HG03342 (cell line): ENCODE measurements at regions not wholly inside any gene's neighbourhood (a gene's known extent, or its start where the extent isn't known, plus 50 kb on each side); places are given as distances from the start of the nearest gene placed in this dataset.

Experiments used
- ATAC-seq: cut with Tn5 transposase; IDR thresholded peaks from one replicate; pipeline ENCODE4 v1.9.1; 2021; ENCODE audit warnings: mild to moderate bottlenecking, moderate library complexity; ENCODE audit not compliant: unreplicated experiment

DNA sequence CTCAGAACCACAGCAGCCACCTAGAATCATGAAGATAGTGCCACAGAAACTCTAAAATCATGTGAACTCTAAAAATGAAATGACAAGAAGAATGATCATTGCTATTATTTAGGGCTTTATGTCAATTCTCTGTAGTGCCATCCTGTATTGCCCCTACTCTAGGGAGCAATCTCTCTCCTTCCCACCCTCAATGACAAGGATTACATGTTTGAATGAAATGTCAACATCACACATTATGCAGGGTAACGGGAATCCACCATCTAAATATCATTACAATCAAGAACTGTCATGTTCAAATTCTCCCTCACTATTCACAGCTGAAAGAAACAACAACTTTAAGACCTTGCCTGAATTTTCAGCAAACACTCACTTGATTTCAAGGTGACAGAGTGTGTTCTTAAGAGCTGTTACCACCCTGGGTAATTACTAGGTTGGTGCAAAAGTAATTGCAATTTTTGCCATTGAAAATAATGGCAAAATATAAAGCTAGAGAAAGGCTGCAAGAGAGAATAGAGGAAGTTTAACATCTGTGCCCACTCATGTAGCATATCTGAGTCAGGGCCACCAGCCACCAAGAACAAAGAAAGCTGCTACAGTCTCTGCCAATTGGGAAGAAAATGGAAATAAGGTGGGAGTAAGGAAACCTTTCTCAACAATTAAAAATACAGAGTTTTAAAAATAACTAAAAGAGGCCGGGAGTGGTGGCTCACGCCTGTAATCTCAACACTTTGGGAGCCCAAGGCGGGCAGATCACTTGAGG, 112.8 kb upstream of the PSMD7 start:
- ATAC-seq = no peak

DNA sequence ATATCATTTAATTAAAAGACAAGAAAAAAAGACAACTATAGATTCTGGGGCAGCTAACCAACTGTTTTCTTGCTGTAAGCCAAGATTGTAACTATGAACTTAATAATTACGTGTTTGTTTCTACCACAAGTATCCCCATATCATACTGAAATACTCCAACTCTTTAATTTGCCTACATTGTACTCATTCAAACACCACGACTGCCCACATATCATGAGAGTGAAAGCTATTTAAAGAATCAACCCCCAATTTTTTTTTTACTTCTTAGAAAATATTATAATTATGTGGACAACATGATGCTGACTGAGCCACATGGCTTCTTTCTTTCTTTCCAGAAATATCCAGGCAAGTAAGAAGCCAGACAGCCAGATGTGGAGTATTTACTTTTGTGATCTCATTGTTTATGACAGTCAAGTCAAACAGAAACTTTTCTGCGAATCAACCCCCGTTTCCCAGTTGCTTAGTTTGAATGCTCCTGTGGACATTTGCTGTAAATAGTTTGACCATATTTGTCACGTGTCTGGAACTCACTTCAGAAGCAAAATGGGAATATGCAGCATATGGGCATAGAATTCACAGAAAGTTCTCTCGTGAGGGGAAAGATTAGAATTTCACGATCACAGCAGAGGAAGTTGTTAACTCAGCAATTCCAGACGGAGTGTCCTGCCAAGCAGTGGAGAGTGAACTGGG, 126.8 kb upstream of the PSMD7 start:
- no peak for ATAC-seq

DNA sequence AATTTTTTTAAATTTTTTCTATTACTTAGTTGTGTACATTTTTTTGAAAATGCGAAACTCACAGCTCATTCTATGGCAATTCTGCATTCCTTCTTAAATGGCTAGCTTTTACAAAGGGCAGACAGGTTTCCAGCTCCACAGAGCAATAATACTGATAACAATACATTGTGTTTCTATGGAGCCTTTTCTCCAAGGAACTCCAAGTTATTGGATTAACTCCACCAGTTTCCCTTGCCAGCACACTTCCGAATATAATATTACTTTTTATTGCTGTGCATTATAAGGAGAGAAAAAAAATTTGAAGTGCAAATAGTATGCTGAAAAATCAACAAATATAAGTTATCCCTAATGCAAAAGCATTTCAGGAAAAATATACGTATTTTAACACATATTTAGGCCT, 127.5 kb upstream of the PSMD7 start:
- no peak for ATAC-seq

DNA sequence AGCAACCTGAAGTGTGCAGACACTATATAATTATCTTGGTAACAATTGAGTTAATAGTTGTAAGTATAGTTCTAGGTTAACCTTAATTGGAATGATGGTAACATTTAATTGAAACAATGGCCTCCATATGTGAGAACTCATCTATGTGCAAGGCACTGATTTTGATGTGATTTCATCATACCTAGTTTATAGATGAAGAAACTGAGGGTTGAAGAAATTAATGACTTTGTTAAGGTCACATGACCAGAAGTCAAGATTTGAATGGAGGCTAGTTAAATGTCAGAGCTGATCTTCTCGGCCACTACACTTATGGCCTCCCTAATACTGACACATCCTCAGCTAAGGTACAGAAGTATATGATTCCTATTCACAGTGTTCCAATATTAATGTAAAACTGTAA, 128.2 kb upstream of the PSMD7 start:
- ATAC-seq = no peak

DNA sequence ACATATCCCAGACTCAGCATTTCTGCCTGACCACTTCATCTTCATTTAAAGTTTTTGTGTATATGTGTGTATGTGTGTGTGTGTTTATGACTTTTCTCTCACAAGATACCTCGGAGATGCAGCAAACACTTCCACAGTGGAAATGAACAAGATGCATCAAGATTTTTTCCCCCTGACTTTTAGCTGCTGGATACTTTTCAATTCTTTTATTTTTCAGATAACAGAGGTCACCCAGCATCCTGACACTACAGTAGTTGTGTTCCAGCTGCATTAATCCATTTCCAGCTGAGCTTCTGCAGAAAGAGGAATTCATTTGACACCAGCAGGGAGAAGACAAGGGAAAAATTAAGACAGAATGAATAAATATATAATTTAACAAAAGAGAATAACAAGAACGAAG, 130.2 kb upstream of the PSMD7 start:
- ATAC-seq = no peak

DNA sequence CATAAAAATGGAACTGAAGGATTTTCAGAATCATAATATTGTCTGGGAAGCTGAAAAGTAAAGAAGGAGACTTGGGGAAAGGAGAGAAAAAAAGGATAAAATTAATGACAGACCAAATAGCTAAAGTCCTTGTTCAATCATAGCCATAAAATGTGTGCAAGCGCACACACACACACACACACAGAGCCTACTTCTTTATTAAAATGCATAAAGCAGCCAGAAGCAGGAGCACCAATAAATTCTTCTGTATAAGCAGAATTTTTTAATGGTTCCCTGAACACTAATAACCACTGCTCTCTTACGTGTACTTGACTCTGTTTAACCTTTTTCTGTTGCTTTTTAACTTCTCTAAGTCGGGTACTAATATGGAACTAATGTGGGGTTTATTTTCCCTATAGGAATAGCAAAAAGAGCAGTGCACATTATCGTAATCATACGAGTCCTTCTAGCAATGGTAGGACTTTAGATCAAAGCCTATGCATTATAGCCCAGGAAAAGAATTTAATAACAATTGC, 131.0 kb upstream of the PSMD7 start:
- ATAC-seq = no peak

DNA sequence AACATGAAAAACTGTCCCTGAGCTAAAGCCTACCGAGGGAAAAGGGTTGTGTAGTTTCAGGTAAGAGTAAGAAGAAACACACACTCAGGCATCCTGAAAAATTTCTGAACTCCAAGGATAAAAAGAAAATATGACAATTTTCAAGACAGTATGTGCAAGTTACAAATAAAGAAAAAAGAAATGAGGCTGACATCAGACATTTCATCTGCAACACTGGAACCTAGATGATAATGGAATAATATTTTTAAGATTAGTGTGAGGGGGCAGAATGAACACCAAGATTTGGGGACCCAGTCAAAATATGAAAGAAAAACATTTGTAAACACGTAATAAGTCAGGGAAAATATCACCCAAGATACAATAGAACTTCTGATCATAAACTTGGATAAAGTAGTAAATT, 135.9 kb upstream of the PSMD7 start:
- no peak for ATAC-seq

DNA sequence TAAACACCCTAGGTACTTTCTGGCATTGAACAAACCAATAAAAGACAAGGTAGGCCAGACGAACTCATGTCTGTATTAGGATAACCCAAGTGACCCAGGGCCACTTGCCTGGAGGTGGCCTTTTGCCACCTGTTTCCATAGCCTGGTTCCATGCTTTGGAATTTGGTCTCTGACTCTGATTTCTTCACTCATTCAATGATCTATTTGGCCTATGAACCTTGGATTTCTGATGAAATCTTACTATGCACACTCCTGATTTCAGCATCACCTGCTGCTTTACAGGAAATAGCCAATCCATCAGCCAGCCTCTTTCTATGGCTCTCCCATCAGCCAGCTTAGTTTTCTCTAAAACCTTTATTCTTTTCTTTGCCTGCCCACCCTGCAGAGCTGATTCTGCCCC, 142.8 kb upstream of the PSMD7 start:
- no peak for ATAC-seq

DNA sequence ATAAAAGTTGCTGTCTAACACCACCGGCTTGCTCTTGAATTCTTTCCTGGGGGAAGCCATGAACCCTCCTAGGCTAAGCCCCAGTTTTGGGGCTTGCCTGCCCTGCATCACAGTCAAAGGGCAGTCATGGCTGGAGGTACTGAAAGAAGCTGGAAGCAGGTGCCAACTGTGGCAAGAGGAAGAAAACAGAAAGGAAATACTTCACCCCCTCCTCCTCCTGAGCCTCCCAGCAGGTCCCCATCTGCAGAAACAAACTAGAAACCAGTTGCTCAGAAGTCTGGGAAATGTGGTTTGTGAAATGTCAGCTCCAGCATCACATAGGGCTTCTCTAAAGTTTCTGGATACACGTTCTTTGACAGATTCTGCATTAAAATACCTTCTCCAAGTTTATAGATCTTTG, 150.0 kb upstream of the PSMD7 start:
- no peak for ATAC-seq

DNA sequence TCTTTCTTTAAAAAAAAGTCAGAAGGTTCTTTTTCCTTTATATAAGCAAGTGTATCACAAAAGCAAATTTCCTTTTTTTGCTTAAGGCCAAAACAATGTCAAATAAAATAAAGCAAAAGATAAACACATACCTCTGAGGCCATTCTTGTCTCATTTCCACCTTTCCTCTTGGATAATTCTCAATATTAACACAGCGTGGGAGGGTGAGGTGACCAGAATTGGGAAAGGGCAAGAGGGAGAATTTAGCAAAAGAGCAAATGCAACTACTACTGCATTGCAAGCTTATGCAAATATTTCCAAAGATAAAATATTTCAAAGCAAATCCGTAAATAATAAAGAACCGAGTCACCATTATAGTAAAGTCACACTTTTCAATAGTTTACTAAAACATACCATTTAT, 153.4 kb upstream of the PSMD7 start:
- no peak for ATAC-seq

DNA sequence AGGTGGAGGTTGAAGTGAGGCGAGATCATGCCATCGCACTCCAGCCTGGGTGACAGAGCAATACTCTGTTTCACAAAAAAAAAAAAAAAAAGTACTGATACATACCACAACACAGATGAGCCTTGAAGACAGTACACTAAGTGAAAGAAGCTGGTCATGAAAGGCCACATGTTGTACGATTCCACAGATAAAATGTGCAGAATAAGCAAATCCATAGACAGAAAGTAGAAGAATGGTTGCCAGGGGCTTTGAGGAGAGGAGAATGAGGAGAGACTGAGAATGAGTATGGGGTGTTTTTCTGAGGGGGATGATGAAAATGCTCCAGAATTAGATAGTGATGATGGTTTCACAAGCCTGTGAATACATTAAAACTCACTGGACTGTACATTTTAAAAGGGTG, 155.6 kb upstream of the PSMD7 start:
- no peak for ATAC-seq

DNA sequence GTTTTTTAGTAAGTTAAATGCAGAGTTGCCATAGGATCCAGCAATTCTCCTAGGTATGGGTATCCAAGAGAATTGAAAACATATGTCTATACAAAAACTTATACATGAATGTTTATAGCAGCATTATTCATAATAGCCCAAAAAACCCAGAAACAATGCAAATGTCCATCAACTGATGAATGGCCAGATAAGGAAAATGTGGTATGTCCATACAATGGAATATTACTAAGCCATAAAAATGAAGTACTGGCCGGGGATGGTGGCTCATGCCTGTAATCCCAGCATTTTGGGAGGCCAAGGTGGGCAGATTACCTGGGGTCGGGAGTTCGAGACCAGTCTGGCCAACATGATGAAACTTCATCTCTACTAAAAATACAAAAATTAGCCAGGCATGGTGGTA, 156.1 kb upstream of the PSMD7 start:
- no peak for ATAC-seq

DNA sequence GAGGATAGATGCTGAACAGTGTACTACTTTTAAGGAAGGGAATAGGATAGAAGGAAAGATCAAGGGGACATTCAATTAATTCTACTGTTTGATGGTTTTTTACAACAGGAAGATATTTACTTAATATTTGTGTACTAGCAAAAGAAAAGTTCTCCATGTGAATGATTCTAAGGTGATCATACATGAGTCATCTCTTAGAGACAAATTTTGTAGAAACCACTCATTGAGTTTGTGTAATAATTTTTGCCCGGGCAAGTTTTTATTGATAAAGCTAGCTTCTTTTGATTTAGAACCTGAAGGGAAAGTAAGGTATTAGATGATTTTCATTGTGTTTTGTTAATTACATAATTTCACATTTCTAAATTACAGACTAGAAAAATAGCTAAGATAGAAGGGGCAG, 172.8 kb upstream of the PSMD7 start:
- ATAC-seq = no peak

DNA sequence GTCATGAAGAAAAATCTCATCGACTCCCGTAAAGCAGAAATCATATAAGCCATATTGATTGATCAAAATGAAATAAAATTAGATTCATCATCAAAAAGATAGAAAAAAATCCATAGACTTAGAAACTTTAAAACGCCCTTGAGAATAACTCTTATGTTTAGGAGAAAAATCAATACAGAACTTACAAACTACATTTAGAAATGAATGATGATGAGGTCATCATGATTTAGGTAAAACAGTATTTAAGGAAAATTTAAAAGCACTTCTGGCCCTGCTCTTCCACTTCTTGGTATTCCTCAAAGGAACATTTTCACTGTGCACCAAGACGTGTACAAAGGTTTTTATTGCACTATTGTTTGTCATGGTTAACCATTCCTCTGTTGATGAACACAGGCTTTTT, 173.4 kb upstream of the PSMD7 start:
- no peak for ATAC-seq

DNA sequence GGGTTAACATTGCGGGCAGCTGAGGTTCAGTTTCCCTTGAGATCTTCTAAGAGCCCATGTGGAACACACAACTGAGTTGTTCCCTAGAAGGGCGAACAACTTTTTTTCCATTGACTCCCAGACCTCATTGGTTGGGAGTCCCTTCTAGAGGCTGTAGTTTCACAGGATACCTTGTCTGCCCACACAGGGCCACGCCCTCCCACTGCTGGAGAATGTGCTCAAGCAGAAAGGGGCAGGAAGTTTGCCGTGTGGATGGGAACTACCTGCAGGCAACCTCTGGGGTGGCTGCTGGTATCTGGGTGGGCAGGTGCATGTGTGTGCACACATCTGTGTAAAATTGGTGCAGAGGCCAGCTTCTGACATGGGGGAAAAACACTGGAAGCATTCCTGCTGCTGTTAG, 178.8 kb upstream of the PSMD7 start:
- no peak for ATAC-seq

DNA sequence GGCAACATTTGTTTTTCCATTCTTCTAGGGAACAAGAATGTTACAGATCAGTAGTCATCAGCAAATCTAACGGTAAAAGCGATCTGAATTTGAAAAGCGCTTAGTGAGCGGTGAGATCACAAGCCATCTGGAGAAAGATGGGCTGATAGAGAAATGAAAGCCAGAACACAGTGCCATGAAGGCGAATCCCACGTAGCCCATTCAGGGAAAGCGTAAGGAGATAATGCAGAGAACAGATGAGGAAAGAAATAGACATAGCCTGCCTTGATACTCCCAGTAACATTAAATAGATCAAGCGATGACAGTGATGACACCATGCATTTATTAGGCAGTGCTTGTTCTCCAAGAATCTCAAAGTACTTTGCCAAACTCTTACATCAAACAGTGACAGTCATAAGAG, 183.1 kb upstream of the PSMD7 start:
- no peak for ATAC-seq

DNA sequence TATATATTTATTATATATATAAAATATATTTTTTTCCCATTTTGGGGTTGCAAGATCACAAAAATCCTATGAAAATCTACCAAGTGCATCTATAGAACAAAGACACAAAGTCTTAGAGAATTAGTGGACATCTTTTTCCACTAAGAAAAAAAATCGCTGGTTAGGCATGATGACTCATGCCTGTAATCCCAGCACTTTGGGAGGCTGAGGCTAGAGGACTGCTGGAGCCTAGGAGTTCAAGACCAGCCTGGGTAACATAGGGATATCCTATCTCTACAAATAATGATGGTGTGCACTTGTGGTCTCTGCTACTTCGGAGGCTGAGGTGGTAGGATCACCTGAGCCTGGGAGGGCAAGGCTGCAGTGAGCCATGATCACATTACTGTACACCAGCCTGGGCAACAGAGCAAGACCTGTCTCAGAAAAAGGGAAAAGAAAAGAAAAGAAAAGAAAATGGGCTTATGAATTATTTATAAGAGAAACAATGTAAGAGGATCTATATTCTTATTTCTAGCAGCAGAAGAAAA, 185.1 kb upstream of the PSMD7 start:
- ATAC-seq = no peak

DNA sequence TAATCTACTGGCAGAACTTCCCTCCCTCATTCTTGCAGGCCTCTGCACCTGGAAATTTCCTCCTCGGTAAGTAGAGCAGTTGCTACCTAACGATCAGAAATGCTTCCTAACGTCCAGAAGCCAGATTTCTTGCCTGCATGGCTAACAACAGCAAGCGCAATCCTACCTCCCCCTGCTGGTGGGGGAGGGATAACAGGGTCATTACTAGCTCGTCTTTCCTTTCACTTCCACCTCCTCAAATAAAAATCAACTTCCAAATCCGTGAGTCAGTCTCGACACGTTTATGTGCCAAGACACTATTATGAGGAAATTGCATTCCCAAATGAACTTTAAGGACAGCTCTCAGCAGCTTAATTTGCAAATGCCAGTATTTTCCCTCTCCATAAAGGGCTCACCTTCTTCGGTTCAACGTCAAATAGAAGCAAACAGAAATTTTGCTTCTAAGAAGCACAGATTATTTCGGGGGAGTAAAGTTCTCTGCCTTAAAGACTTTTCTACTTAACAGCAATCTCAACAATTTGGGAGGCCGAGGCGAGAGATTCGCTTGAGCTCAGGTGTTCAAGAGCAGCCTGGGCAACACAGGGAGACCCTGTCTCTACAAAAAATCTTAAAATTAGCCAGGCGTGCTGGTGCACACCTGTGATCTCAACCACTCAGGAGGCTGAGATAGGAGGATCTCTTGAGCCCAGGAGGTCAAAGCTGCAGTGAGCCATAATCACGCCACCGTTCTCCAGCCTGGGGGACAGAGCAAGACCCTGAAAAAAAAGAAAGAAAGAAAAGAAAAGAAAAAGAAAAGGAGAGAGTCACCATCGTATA, 188.6 kb upstream of the PSMD7 start:
- peak; percentile 70 for ATAC-seq

DNA sequence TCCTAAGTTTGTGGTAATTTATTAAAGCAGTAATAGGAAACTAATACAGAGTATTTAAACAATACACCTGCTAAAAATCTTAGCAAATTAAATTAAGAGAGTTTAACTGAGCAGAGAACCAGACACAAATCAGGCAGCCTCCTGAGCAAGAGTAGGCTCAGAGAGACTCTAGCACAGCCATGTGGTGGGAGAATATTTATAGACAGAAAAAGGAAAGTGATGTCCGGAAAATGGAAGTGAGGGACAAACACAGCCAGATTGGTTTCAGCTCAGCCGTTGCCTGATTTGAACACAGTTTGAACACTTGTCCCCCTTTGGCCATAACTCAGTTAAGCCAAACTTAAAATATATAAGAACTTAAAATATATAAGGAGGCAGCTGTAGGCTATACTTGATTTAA, 192.6 kb upstream of the PSMD7 start:
- ATAC-seq = no peak

DNA sequence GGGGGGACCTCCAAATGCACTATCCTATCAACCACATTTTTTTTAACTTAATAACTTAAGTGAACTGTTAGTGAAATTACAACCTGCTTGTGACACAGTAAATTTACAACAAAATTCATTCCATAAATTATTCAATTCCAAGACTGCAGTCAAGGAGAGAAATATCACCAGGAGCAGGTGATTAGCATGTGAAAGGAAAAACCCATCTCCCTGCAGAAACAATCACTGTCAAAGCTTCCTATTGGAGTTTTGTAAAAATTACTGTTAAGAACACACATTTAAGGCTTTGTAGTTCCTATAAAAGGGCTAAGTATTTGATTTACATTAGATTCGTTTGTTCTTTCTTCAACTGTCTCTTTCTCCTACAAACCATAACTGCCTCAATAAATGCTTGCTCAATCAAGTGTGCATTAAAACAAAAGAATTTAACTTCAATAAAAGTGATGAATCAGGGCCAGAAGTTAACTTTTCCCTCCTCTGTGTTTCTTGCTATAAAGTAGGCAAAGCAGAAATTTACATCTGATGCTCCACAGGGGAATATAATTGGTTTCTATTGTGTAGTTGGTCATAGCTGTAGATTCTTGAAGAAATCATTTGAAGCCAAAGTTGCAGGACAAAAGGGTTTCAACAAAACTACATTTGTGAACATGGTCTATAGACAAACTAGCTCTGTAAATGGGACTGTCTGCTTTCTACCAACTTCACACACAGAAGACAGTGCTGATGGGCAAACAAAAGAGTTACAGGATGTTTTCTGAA, 195.1 kb upstream of the PSMD7 start:
- no peak for ATAC-seq
